Tibial nerve (tissue), 4 donors: ENCODE measurements at regions not wholly inside any gene's neighbourhood (a gene's known extent, or its start where the extent isn't known, plus 50 kb on each side); places are given as distances from the start of the nearest gene placed in this dataset.

ENCODE experiments used
- EP300 ChIP-seq, 2 donors: sonication (generic); formaldehyde crosslinking; IDR thresholded peaks; one replicate each; pipeline ENCODE4 v1.6.1; 2017; ENCODE audit warnings: antibody characterized with exemption in 2 of 2, mild to moderate bottlenecking in 1 of 2
- POLR2A ChIP-seq, 2 donors: fragments of 450-650 bp; IDR thresholded peaks; one replicate each; pipeline ENCODE4 v1.6.1; 2017; ENCODE audit warnings: antibody characterized with exemption in 2 of 2, mild to moderate bottlenecking in 2 of 2, moderate library complexity in 2 of 2
- TF ChIP-seq, protein P1 (sequence below), 5 experiments: fragments of 200-600 bp in 3 of 5; fragments of 450-650 bp in 2 of 5; sonication (generic) in 3 of 5; IDR thresholded peaks; one replicate each; pipeline ENCODE4 v1.5.1; 2016 to 2019; ENCODE audit warnings: antibody characterized with exemption in 5 of 5, mild to moderate bottlenecking in 3 of 5, moderate library complexity in 2 of 5

DNA sequence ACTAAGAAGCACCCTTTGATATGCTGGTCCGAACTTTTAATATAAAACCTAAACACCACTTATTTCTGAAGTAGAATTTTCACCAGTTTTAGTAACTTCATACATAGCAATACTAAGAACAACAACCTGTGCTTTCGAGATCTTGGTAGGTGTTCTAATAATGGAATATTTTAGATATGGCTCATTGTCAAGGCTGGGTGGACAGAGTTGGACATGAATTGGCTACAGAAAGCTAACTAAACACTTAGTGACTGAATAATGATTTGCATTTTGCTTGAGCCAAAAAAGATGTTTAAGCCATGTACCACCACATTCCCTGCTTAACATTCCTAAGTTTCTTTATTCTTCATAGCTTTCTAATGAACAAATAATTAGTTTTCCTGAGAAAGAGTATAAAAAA is 344.3 kb upstream of the SGCG start:
- TF ChIP-seq, protein P1, sequence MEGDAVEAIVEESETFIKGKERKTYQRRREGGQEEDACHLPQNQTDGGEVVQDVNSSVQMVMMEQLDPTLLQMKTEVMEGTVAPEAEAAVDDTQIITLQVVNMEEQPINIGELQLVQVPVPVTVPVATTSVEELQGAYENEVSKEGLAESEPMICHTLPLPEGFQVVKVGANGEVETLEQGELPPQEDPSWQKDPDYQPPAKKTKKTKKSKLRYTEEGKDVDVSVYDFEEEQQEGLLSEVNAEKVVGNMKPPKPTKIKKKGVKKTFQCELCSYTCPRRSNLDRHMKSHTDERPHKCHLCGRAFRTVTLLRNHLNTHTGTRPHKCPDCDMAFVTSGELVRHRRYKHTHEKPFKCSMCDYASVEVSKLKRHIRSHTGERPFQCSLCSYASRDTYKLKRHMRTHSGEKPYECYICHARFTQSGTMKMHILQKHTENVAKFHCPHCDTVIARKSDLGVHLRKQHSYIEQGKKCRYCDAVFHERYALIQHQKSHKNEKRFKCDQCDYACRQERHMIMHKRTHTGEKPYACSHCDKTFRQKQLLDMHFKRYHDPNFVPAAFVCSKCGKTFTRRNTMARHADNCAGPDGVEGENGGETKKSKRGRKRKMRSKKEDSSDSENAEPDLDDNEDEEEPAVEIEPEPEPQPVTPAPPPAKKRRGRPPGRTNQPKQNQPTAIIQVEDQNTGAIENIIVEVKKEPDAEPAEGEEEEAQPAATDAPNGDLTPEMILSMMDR (IDR thresholded peaks at IDR 0.05), result no peak
- TF ChIP-seq POLR2A (IDR thresholded peaks at IDR 0.05), result no peak
- TF ChIP-seq EP300 (IDR thresholded peaks at IDR 0.05), result no peak
